ENCODE measurements at regions not wholly inside any gene's neighbourhood (a gene's known extent, or its start where the extent isn't known, plus 50 kb on each side); places are given as distances from the start of the nearest gene placed in this dataset.

- Histone ChIP-seq H3K27ac (no peak overlapping the region), H3K27me3 (no peaks in the 10 kb centered on the region), H3K9me3 (no peaks in the 10 kb centered on the region), H3K36me3 (no peaks in the 10 kb centered on the region), H3K4me1 (no peaks in the 10 kb centered on the region), H3K4me3 (no peak overlapping the region)
- no peak for TF ChIP-seq POLR2A (IDR thresholded peaks at IDR 0.05)
- no peak for TF ChIP-seq EP300 (IDR thresholded peaks at IDR 0.05)
- TF ChIP-seq CTCF (IDR thresholded peaks at IDR 0.05): no peak
- no peak for TF ChIP-seq POLR2AphosphoS5 (IDR thresholded peaks at IDR 0.05)
- no peak for ATAC-seq
Observed at GRCh38 chr4:160347197-160347596, 1244.3 kb downstream of the RAPGEF2 start.

GRCh38 chr4:160350944-160351343 lies 1248.1 kb downstream of the RAPGEF2 start:
- H3K27ac ChIP-seq: no peak overlapping the region
- WGBS, 2 donors (ENCODE audit: low coverage in 1 of 2): 33 to 41% methylated on average over 6 of the region's 6 CpGs
- no peaks in the 10 kb centered on the region for H3K36me3 ChIP-seq
- no peak overlapping the region for H3K4me3 ChIP-seq
- H3K27me3 ChIP-seq: no peaks in the 10 kb centered on the region
- TF ChIP-seq CTCF (IDR thresholded peaks at IDR 0.05) (no peak), EP300 (IDR thresholded peaks at IDR 0.05) (no peak), POLR2A (IDR thresholded peaks at IDR 0.05) (no peak), POLR2AphosphoS5 (IDR thresholded peaks at IDR 0.05) (no peak)
- ATAC-seq: no peak
- H3K4me1 ChIP-seq: no peaks in the 10 kb centered on the region
- no peaks in the 10 kb centered on the region for H3K9me3 ChIP-seq

GRCh38 chr4:160352637-160353036 lies 1249.8 kb downstream of the RAPGEF2 start:
- TF ChIP-seq POLR2AphosphoS5 (IDR thresholded peaks at IDR 0.05): no peak
- no peak for TF ChIP-seq CTCF (IDR thresholded peaks at IDR 0.05)
- no peak for TF ChIP-seq EP300 (IDR thresholded peaks at IDR 0.05)
- TF ChIP-seq POLR2A (IDR thresholded peaks at IDR 0.05): no peak
- H3K4me3 ChIP-seq: no peak overlapping the region
- H3K27me3 ChIP-seq: no peaks in the 10 kb centered on the region
- no peaks in the 10 kb centered on the region for H3K9me3 ChIP-seq
- no peak overlapping the region for H3K27ac ChIP-seq
- H3K36me3 ChIP-seq: no peaks in the 10 kb centered on the region
- no peak for ATAC-seq
- 45 to 62% methylated on average over 2 of the region's 2 CpGs for WGBS, 2 donors (ENCODE audit: low coverage in 1 of 2)
- no peaks in the 10 kb centered on the region for H3K4me1 ChIP-seq

GRCh38 chr4:160353548-160353947 lies 1250.7 kb downstream of the RAPGEF2 start:
- Histone ChIP-seq H3K36me3 (no peaks in the 10 kb centered on the region), H3K4me3 (no peak overlapping the region), H3K27me3 (no peaks in the 10 kb centered on the region), H3K4me1 (no peaks in the 10 kb centered on the region), H3K27ac (no peak overlapping the region), H3K9me3 (no peaks in the 10 kb centered on the region)
- no peak for TF ChIP-seq EP300 (IDR thresholded peaks at IDR 0.05)
- TF ChIP-seq POLR2A (IDR thresholded peaks at IDR 0.05): no peak
- no peak for TF ChIP-seq CTCF (IDR thresholded peaks at IDR 0.05)
- no peak for TF ChIP-seq POLR2AphosphoS5 (IDR thresholded peaks at IDR 0.05)
- ATAC-seq: no peak
- 61 to 69% methylated on average over 5 of the region's 5 CpGs for WGBS, 2 donors (ENCODE audit: low coverage in 1 of 2)

GRCh38 chr4:160362478-160362877 lies 1259.6 kb downstream of the RAPGEF2 start:
- Histone ChIP-seq H3K9me3 (no peaks in the 10 kb centered on the region), H3K27me3 (no peaks in the 10 kb centered on the region), H3K36me3 (no peaks in the 10 kb centered on the region), H3K4me1 (no peaks in the 10 kb centered on the region), H3K27ac (no peak overlapping the region), H3K4me3 (no peak overlapping the region)
- 69 to 93% methylated on average over 2 to 3 of the region's 3 CpGs for WGBS, 2 donors (ENCODE audit: low coverage in 1 of 2)
- no peak for ATAC-seq
- TF ChIP-seq CTCF (IDR thresholded peaks at IDR 0.05) (no peak), POLR2A (IDR thresholded peaks at IDR 0.05) (no peak), POLR2AphosphoS5 (IDR thresholded peaks at IDR 0.05) (no peak), EP300 (IDR thresholded peaks at IDR 0.05) (no peak)

All from gastroesophageal sphincter (tissue), 4 donors.